Fibroblast of mammary gland (primary cell): ENCODE measurements at regions not wholly inside any gene's neighbourhood (a gene's known extent, or its start where the extent isn't known, plus 50 kb on each side); places are given as distances from the start of the nearest gene placed in this dataset.
A peak's percentile ranks its signal among the peaks of the same experiment; 100 is the strongest.
"Not testable (repeated sequence)": the region's sequence is repeated elsewhere in the genome, so short reads cannot be mapped to it uniquely, and the experiment has no call there.

Source experiments
- DNase-seq: peaks from one replicate; pipeline ENCODE4 v3.0.0-alpha.2; 2010; ENCODE audit warnings: low read depth
- H3K4me3 ChIP-seq: 2 replicates; pipeline ENCODE4 v1.5.1; 2011; ENCODE audit warnings: low read depth, mild to moderate bottlenecking, low read length, moderate library complexity; ENCODE audit not compliant: control insufficient read depth
- CTCF ChIP-seq: conservative IDR thresholded peaks from 2 replicates; pipeline ENCODE4 v1.5.1; 2011; ENCODE audit warnings: low read depth, low read length, inconsistent platforms; ENCODE audit not compliant: control insufficient read depth, insufficient read depth

DNA sequence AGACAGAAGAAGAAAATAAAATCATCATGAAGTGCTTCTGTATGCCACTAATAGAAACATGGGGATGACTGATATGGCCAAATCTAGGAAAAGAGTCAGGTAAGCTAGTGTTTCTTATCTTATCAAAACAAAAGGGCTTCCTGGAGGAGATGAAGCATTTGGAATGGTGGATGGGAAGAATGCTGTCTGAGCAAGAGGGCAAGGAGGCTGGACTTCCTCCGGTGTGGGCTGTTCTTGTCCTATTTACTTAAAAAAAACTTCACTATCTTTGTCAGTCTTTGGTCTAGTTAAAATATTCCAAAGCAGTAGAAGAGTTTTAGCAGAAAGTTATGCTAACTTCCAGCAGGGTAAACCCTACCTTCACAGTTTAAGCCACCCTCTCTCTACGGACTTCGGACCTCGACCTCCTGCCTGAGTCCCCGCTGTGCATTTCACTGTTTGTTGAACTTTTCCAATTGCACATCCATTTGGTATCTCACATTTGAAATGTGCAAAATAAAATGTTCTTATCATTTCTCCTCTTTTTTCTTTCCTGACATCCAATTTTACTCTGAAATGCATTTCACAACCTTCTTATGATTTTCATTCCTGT is 64.8 kb upstream of the TSPAN2 start:
- H3K4me3 ChIP-seq: no peak overlapping the region
- TF ChIP-seq CTCF: no peak
- DNase-seq: no peak

DNA sequence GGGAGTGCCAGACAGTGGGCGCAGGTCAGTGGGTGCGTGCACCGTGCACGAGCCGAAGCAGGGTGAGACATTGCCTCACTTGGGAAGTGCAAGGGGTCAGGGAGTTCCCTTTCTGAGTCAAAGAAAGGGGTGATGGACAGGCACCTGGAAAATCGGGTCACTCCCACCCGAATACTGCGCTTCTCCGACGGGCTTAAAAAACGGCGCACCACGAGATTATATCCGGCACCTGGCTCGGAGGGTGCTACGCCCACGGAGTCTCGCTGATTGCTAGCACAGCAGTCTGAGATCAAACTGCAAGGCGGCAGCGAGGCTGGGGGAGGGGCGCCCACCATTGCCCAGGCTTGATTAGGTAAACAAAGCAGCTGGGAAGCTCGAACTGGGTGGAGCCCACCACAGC is 58.6 kb upstream of the TSPAN2 start:
- not testable (repeated sequence) for DNase-seq, H3K4me3 ChIP-seq

- DNase-seq: no peak
- H3K4me3 ChIP-seq: no peak overlapping the region
- TF ChIP-seq CTCF: no peak
These were observed 55.9 kb upstream of the TSPAN2 start for GRCh38 chr1:115145226-115145625.

DNA sequence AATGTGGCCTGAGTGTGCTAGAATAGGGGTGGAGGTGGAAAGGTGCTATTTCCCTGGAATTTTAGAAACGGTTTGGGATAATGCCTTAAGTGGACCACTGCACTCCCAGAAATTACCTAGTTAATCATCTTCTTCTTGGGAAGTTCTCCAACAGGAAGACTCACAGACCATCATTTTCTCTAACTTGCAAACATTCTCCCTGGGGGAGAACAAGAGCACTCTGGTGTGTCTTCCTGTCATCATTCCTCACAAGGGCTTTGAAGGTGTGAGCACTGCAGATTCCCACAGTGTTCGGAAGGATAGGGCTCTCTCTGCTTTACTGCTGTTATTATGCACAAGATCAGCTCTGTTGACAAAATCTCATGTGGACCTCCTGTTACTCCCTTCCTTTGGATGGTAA is 54.9 kb upstream of the TSPAN2 start:
- H3K4me3 ChIP-seq: no peak overlapping the region
- no peak for DNase-seq
- no peak for TF ChIP-seq CTCF

DNA sequence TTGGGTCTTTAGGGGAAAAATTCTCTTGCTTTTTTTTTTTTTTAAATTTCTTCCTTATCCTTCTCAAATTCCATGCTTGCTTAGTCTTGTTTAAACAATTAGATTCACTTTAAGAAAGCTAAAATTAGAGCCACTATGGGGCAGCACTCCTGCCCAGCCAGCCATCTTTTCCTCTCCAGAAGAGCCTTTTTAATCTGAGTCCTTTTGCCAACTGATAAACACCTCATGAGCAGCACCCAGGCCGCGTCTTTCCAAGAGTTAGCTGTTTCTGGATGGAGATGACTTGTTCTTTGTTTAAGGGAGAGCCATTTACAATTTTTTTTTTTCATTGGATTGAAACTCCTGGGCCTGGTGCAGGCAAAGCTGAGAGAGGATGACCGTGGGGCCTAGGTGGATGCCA is 53.3 kb upstream of the TSPAN2 start:
- peak; percentile 20 for TF ChIP-seq CTCF
- peak; percentile 27 for DNase-seq
- H3K4me3 ChIP-seq: no peak overlapping the region

- no peak overlapping the region for H3K4me3 ChIP-seq
- no peak for TF ChIP-seq CTCF
- DNase-seq: no peak
These were observed 51.8 kb upstream of the TSPAN2 start for GRCh38 chr1:115141145-115141454.

GRCh38 chr1:115140442-115141144 is 51.3 kb upstream of the TSPAN2 start:
- no peak for DNase-seq
- H3K4me3 ChIP-seq: no peak overlapping the region
- no peak for TF ChIP-seq CTCF
